ENCODE measurements at regions not wholly inside any gene's neighbourhood (a gene's known extent, or its start where the extent isn't known, plus 50 kb on each side); places are given as distances from the start of the nearest gene placed in this dataset.
A peak's percentile ranks its signal among the peaks of the same experiment; 100 is the strongest.

- Histone ChIP-seq H3K36me3 (ENCODE audit: control insufficient read depth, insufficient read depth, low read length) (no peaks in the 10 kb centered on the region), H3K27me3 (ENCODE audit: control insufficient read depth, insufficient read depth, low read length) (no peaks in the 10 kb centered on the region), H3K4me3 (ENCODE audit: low read depth, low read length) (no peak overlapping the region)
- no peak for DNase-seq (ENCODE audit: low read depth)
- no peak for TF ChIP-seq CTCF (IDR thresholded peaks at IDR 0.05; ENCODE audit: insufficient read depth, low read length, poor library complexity, severe bottlenecking)
Measured at GRCh38 chr3:115420086-115420485, 203.2 kb upstream of the GAP43 start.

GRCh38 chr3:115423170-115423569 lies 200.1 kb upstream of the GAP43 start:
- Histone ChIP-seq H3K27me3 (ENCODE audit: control insufficient read depth, insufficient read depth, low read length) (no peaks in the 10 kb centered on the region), H3K4me3 (ENCODE audit: low read depth, low read length) (no peak overlapping the region), H3K36me3 (ENCODE audit: control insufficient read depth, insufficient read depth, low read length) (no peaks in the 10 kb centered on the region)
- DNase-seq (ENCODE audit: low read depth), result no peak
- TF ChIP-seq CTCF (IDR thresholded peaks at IDR 0.05; ENCODE audit: insufficient read depth, low read length, poor library complexity, severe bottlenecking), result no peak

- no peaks in the 10 kb centered on the region for H3K36me3 ChIP-seq (ENCODE audit: control insufficient read depth, insufficient read depth, low read length)
- TF ChIP-seq CTCF (IDR thresholded peaks at IDR 0.05; ENCODE audit: insufficient read depth, low read length, poor library complexity, severe bottlenecking), result no peak
- H3K27me3 ChIP-seq (ENCODE audit: control insufficient read depth, insufficient read depth, low read length), result no peaks in the 10 kb centered on the region
- H3K4me3 ChIP-seq (ENCODE audit: low read depth, low read length), result no peak overlapping the region
- no peak for DNase-seq (ENCODE audit: low read depth)
Measured at GRCh38 chr3:115428841-115429240, 194.5 kb upstream of the GAP43 start.

GRCh38 chr3:115436767-115437301 lies 186.5 kb upstream of the GAP43 start:
- Histone ChIP-seq H3K36me3 (ENCODE audit: control insufficient read depth, insufficient read depth, low read length) (no peaks in the 10 kb centered on the region), H3K4me3 (ENCODE audit: low read depth, low read length) (no peak overlapping the region), H3K27me3 (ENCODE audit: control insufficient read depth, insufficient read depth, low read length) (no peaks in the 10 kb centered on the region)
- DNase-seq (ENCODE audit: low read depth), result peak; percentile 80
- peak; percentile 14 for TF ChIP-seq CTCF (IDR thresholded peaks at IDR 0.05; ENCODE audit: insufficient read depth, low read length, poor library complexity, severe bottlenecking)

- no peak for DNase-seq (ENCODE audit: low read depth)
- Histone ChIP-seq H3K4me3 (ENCODE audit: low read depth, low read length) (no peak overlapping the region), H3K27me3 (ENCODE audit: control insufficient read depth, insufficient read depth, low read length) (no peaks in the 10 kb centered on the region), H3K36me3 (ENCODE audit: control insufficient read depth, insufficient read depth, low read length) (no peaks in the 10 kb centered on the region)
- TF ChIP-seq CTCF (IDR thresholded peaks at IDR 0.05; ENCODE audit: insufficient read depth, low read length, poor library complexity, severe bottlenecking), result no peak
Measured at GRCh38 chr3:115438799-115439198, 184.5 kb upstream of the GAP43 start.

GRCh38 chr3:115445559-115445958 lies 177.8 kb upstream of the GAP43 start:
- no peaks in the 10 kb centered on the region for H3K27me3 ChIP-seq (ENCODE audit: control insufficient read depth, insufficient read depth, low read length)
- H3K4me3 ChIP-seq (ENCODE audit: low read depth, low read length), result no peak overlapping the region
- DNase-seq (ENCODE audit: low read depth), result no peak
- no peaks in the 10 kb centered on the region for H3K36me3 ChIP-seq (ENCODE audit: control insufficient read depth, insufficient read depth, low read length)
- no peak for TF ChIP-seq CTCF (IDR thresholded peaks at IDR 0.05; ENCODE audit: insufficient read depth, low read length, poor library complexity, severe bottlenecking)
